GOT3 (cell line): ENCODE measurements at regions not wholly inside any gene's neighbourhood (a gene's known extent, or its start where the extent isn't known, plus 50 kb on each side); places are given as distances from the start of the nearest gene placed in this dataset.

Experiments used
- DNase-seq: peaks from one replicate; lab custom pipeline; 2025; ENCODE audit warnings: mixed read lengths; lab: John Stamatoyannopoulos, UW

DNA sequence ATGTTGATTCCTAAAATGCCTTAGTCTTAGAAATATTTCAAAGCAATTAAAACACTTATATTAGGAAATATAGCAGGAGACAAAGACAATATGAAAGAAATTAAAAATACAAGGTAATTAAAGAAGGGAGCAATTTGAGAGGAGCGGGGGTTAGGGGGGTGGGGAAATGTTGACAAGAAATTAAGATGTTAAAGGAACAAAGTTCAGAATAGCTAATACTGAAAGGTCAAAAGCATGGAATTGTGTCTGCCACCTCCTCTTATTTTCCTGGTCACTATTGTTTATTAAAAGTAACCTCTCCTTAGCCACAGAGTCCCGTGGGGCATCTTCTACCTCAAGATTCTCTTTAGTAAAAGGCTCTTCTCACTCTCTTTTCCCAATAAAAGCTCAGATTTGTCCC, 244.1 kb downstream of the MREG start:
- DNase-seq: no peak

DNA sequence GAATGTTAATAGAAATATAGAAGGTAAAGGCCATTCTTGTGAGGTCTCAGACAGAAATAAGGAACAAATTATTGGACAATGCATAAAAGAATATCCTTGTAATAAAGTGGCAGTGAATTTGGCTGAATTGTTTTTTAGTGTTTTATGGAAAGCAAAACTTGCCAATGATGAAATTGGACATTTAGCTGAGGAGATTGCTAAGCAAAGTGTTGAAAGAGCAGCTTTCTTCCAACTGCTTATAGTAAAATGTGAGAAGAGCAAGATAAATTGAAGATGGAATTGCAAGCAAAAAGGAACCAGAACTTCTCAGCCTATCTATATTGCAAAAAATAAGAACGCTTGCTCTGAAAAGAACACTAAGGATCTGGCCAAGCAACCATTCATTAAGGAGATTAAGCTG, 245.7 kb downstream of the MREG start:
- DNase-seq: no peak

DNA sequence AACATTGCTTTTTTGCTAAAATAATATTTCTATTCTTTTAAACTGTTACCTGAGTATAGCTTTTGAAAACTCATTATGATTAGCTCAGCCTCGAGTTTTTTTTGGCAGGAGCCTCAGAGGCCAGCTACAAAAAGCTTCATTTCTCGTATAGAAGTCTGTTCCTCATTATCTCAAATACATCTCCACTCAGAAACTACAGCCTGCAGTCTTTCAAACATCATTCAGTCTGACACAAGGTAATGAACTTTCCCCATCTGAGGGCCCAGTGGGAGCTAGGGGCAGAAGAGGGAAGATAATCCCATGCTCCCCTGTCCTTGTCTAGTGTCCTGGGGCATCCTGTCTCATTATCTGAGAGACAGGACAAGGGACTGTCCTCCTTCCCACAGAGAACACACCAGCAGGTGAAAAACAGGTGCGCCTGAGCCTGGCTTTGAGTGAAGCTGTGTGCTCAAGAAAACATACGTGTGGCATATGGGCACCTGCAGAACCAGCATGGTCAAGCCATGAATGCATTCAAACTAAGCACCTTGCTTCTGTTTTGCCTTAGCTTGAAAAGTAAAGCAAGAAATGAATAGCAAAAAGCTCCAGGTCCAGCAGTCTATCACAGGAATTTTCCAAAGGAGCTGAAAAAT, 247.5 kb downstream of the MREG start:
- no peak for DNase-seq

DNA sequence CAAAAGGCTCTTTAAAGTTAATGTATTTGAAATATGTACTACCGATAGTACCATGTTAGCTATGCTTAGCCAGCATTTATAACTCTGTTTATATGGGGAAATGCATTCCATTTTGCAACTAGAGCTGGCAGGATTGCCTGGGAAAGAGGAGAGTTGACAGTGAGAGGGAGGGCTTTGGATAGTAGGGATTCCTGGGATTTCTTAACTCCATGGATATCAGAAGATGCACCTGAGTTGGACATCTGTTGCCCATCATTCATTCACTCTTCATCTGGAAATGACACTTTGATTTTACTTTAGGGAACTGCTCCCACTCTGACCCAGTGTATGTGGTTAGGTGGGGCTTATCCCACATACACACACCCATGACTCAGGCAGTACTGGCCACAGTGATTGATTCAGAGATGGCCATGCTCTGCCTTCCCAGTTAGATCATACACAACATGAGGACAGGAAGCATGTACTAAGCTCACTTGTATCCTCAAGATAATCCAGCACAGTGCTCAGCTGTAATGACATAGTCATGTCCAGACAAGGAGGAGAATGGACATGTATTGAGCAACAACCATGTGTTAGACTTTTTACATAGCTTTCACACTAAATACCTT, 248.8 kb downstream of the MREG start:
- no peak for DNase-seq

DNA sequence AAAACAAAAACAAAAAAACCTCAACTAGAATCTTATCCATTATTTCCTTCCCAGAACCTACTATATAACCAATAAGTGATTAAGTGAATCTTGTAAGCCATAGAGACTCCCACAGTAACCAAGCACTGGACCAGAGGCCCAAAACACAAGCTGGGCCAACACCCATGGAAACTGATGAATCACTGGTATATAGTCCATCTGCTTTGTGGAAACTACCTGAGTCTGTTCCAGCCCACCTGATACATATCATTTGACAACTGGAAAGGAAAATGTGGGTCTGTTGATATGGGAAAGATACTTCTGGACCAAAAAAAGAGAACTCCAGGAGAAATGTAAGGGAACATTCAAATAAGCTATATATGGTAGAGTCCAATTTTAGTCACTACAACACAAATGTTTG, 252.8 kb downstream of the MREG start:
- DNase-seq: no peak

DNA sequence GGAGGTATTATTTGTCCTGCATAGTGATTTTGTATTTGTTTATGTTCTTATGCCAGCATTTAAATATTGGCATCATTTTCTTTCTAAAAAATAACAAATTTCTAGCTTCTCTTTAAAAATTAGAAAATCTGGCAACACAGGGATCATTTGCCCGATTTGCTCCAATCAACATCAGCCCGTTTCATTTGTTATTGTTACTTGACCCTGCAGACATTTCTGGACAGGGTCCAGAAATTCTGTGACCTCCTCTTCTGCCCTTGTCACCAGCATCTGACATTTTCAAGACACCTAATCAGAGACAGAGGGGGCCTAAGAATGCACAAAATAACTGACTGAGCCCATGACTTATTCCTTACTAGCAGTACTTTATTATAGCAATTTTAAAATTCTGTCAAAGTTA, 253.3 kb downstream of the MREG start:
- DNase-seq: no peak

DNA sequence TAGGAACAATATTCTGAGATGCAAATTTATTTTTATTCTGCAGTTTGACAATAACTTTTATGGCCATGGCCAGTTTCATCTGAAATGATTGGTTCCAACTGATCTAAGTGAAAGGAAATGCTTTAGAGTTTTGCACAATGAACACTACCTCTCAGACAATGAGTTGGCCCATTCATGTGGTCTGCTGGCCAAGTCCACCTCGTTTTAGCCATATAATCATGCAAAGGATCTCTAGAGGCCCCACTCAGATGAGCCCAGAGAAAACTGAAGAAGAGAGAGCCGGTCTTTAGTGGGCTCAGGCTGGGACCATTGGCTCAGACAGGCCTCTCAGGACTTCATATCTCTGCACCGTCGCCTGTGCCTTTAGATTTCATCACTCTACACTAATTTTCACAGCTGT, 254.7 kb downstream of the MREG start:
- no peak for DNase-seq

DNA sequence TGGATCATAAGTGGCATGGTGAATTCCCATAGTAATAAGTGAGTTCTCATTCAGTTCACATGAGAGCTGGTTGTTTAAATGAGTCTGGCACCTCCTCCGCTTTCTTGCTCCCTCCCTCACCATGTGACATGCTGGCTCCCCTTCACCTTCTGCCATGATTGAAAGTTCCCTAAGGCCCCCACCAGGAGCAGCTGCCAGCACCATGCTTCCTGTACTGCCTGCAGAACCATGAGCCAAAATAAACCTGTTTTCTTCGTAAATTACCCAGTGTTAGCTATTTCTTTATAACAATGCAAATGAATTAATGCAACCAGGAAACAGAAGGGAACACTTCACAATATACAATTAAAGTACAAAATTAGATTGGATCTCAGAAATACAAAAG, 257.0 kb downstream of the MREG start:
- DNase-seq: no peak

DNA sequence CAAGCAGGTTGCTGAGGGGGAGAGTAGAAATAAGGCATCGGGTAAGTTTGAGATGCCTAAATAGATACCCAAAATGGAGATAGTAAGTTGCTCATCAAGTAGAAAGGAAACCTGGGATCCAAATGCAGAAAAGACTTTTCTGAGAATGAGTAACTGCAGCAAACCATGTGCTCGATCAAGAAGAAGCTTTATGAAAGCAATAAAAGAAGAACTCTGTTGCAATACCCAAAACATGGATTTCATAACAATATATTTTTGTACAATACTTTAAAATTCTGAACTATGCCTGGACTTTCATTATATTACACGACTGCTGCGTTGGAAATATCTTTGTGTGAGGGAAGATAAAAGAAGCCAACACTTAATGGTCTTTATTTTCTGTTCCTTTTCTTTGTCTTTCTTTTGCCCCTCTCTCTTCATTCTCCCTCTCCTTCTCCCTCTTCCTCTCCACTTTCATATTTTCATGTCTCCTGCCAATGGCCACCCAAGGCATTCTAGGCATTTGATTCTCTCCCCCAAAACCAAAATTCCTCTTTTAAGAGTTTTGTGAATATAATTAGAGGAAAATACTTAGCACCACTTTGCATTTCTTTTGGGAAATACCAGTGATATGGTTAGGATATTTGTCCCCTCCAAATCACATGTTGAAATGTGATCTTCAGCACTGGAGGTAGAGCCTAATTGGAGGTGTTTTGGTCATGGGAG, 257.6 kb downstream of the MREG start:
- no peak for DNase-seq

DNA sequence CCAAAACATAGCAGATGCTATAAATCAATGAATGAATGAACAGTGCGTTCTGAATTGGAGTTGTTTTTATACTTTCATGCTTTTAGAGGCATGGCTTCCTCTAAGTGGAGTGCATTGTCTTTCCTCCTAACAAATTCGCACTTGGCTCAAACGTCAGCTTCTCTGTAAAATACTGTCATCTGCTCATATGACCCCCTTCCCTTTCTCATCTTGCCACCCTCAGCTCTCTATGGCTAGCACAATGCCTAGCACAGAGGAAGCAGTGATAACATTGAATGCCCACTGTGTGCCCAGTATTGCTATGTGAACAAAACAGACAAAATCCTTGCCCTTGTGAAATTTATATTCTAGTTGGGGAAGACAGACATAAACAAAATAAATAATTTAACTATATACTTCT, 258.8 kb downstream of the MREG start:
- DNase-seq: no peak

DNA sequence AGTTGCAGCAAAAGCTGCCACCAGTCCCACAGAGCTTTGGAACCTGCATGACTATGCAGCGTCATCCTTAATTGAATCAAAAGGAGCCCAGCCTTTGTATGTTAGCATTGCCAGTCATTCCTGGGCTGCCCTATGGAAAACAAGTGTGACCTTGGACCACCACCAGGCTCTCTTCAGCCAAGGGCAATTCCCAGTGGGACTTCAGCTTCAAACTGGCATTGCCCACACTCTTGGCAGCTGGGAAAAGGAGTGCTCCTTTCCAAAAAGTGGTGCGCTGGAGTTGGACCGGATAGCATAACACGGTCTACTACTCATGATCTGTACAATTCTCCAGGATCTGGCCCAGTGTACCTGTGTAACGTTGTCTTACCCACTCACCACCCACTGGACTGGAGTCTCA, 259.5 kb downstream of the MREG start:
- no peak for DNase-seq

DNA sequence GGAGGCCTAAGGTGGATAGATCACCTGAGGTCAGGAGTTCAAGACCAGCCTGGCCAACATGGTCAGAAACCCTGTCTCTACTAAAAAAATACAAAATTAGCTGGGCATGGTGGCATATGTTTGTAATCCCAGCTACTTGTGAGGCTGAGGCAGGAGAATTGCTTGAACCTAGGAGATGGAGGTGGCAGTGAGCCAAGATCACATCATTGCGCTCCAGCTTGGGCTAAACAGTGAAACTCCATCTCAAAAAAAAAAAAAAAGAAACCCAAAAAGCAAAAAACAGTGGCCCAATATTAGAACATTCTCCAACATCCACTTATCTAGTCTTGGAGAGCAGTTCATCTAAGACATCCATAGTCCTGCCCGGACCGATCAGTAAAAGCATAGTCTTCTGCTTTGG, 260.4 kb downstream of the MREG start:
- no peak for DNase-seq

DNA sequence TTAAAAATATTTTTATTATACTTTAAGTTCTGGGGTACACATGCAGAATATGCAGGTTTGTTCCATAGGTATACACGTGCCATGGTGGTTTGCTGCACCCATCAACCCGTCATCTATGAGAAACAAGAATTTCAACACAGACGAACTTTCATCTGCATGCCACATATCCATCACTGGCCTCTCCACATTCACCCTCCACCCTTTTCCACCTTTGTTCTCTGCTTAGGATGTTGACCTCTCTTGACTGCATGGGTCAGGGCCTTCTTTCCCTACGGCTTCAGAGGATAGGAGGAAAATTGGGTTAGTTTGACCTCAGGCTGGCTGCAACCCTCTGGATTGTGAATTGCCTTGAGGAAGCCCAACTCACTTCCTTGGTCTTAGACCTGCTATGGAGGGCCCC, 260.9 kb downstream of the MREG start:
- DNase-seq: no peak

DNA sequence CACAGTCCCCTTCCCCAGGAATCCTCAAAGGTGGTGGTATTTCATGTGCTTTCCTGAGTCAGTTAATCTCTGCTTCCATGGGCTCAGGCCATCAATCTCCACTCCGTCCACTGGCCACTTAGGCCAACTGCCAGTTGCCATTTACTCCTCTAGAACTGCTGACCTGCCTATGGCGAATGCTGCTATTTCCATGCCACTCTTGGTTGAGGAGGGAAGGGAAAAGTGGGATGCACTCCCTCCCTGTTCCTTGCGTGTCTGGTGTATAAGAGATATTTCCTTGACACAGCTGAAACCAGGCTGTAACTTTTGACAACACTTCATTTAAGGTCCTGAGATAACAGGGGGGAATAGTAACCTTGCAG, 261.5 kb downstream of the MREG start:
- DNase-seq: no peak

DNA sequence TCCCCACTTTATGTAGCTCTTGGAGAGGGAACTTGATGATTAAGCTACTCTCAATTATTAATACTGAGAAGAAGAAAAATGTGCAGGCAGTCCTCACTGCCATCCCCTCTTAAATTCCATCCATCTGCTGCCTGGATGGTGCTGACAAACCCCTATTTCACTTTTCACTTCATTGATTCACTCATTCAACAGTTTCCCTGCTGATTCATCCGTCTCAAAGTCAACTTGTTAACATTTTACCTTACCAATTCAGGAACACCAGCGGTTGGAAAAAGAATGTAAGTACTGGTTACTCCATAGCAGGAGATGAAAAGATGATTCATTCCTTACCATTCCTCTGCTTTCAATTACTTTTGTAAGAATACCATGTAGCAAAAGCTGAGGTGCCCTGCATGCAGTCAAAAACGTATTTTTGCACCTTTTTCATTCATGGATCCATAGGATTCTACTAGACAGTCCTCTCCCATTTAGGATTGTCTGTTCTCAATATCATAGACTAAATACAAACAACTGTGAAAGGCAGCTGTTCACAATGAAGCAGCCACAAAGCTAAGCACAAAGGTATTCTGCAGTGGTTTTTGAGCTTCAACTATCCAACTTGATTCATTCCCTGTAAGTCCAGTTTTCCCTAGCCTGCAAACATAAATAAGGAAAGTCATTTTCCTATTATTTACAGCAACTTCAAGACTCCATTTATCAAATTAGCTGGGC, 262.0 kb downstream of the MREG start:
- no peak for DNase-seq

DNA sequence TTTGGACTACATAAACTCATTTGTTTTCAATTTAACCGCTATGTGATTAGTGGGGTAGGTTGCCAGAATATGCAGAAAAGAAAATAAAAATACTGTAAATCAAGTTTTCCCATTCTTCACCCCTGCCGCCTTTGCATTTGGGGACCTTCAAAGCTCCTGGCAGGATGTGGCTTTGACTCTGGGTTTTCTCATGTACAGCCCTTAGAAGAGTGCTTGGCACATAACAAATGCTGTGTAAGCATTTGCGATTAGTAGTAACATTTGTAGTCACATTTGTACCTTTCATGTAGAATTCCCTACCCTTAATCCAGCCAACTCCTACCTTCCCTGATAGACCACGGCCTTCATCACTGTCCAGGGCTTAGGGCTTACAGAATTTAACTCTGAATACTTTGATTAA, 262.6 kb downstream of the MREG start:
- no peak for DNase-seq

DNA sequence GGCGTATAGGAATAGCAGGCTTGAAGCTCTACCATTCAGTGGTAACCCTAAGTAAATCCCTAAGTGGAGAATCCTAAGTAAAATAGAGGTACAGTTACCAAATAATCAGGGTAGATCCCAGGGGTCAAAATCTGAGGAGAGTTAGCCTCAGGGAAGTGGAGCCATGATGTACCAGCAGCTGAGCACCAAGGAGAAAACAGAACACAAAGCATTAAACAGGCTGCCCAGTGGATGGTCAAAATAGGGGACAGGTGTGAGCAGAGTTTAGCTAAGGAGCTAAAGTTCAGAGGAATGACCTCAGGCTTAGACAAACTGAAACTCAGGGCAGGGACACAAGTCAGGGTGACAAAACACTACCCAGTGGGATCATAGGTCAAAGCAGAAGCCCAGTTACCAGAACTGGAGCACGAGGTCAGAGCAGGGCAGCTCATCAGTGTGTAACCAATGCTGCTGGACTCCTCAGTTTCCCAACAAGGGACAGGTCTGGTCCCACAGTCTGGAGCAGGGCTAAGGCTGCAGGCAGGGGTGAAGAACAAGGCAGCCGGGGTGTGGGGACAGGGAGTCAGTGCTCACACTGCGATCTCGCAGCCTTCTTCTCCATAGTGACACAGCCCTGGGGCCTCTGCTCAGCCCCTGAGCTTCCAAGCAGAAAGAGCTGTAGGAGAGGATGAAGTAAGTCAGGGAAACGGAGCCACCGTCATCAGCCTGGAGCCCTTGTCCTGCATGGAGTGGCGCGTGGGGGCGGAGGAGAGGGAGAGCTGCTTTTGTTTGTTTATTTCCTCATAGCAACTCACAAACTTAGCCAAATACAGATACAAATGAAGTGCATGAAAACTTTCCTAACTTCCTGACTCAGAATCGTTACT, 264.0 kb downstream of the MREG start:
- DNase-seq: no peak

DNA sequence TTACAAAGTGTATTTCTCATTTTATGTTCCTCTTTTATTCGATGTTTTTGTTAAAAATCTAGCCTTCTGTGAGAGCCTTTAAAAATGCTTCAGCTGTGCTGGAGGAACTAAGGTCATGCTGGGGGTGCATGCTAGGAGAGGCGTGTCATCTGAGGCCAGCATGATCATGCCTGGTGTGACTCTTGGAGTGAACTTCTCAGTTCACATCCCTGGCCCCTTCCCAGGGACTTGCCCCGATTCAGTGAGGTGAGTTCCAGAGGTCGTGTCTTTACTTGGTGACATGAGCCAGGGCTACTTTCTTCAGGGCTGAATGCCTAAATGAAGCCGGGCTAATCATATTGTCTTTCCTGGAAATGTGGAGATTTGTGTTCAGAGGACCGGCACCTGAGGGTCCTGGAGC, 264.9 kb downstream of the MREG start:
- no peak for DNase-seq

DNA sequence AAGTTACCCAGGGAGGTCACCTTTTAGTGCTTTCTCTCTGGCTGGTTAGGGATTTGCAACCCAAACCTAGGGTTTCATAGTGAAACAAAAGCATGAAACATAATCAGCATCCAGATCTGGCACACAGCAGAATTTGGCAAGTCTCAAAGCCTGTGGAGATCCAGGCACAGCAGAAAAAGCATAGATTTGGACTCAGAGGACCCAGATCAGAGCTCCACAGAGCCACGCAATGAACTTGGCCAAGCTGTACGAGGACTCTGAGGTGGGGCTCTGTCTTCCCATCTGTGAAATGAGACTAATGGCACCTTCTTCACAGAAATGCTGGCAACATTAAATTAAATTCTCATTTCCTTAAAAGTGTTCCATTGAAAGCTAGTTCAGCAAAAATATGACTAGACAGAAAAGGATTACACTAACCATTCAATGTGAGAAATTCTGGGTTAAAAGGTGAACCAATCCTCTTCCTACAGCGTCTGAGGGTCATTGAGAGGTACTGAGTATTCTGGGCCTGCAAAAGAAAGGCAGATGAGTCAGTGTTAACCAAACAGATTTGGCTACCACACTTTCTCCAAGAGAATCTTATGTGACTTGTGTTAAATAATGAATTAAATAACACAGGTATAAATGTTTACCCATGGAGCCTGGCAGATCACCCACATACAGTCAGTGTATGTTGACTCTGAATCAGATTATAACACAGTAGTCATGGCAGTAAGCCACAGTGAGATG, 266.3 kb downstream of the MREG start:
- DNase-seq: no peak

DNA sequence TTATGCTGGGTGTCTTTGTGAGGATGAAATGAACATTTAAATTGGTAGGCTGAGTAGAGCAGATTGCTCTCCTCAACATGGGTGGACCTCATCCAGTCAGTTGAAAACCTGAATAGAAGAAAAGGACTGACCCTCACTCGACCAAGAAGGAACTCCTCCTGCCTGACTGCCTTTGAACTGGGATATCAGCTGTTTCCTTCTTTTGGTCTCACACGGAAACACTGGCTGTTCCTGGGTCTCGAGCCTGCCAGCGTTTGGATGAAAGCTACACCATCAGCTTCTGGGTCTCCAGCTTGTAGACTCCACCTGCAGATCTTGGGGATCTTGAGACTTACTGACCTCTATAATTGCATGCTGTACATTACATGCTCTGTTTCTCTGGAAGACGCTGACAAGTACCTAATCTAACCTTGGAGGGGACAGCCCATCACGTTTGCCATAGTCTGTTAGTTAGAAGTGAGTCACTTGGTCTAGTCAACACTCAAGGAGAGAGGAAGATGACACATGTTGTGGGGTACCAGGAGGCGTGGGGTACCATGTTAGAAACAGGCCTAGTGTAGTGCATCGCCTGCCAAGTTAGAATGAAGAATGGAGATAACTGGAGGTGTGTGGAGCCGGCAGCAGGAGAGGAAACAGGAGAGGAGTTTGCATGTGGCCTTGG, 267.0 kb downstream of the MREG start:
- no peak for DNase-seq

DNA sequence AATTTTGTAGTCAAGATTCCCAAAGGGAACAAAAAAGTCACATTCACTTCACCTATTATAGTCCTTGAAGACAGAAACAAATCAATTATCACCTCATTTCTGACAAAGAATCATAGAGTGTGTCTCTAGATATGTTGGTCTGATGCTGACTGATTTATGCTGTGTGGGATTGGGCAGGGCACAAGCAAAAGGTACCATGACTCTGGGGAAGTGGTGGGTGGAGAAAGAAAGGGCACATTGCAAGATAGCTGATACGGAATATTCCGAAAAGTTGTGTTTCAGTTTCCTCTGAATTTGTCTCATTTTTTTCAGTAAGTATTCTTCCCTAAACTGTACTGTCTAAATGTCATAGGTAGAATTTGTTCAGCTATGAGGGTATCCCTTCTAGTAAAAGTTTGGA, 268.0 kb downstream of the MREG start:
- no peak for DNase-seq
